HG02610 (cell line): ENCODE measurements at regions not wholly inside any gene's neighbourhood (a gene's known extent, or its start where the extent isn't known, plus 50 kb on each side); places are given as distances from the start of the nearest gene placed in this dataset.

Source experiments
- ATAC-seq: cut with Tn5 transposase; IDR thresholded peaks from one replicate; pipeline ENCODE4 v1.9.1; 2021; ENCODE audit warnings: mild to moderate bottlenecking, moderate library complexity; ENCODE audit not compliant: unreplicated experiment

GRCh38 chr5:171647043-171647903 is 138.3 kb upstream of the SMIM23 start:
- no peak for ATAC-seq

- ATAC-seq, result no peak
Measured at GRCh38 chr5:171647904-171648260, 137.7 kb upstream of the SMIM23 start.

- ATAC-seq, result no peak
Measured at GRCh38 chr5:171648279-171649074, 137.1 kb upstream of the SMIM23 start.

GRCh38 chr5:171649075-171649401 is 136.6 kb upstream of the SMIM23 start:
- ATAC-seq, result no peak

- ATAC-seq, result no peak
Measured at GRCh38 chr5:171650597-171650996, 135.0 kb upstream of the SMIM23 start.

GRCh38 chr5:171651102-171651501 is 134.5 kb upstream of the SMIM23 start:
- ATAC-seq, result no peak

GRCh38 chr5:171654881-171655280 is 130.7 kb upstream of the SMIM23 start:
- ATAC-seq, result no peak

GRCh38 chr5:171657473-171657872 is 128.1 kb upstream of the SMIM23 start:
- no peak for ATAC-seq

- no peak for ATAC-seq
Measured at GRCh38 chr5:171659896-171660295, 125.7 kb upstream of the SMIM23 start.

GRCh38 chr5:171660434-171660833 is 125.2 kb upstream of the SMIM23 start:
- ATAC-seq, result no peak

GRCh38 chr5:171661143-171661542 is 124.5 kb upstream of the SMIM23 start:
- ATAC-seq, result no peak

- ATAC-seq, result no peak
Measured at GRCh38 chr5:171663311-171664085, 122.1 kb upstream of the SMIM23 start.

- ATAC-seq, result no peak
Measured at GRCh38 chr5:171664489-171664888, 121.1 kb upstream of the SMIM23 start.

GRCh38 chr5:171666815-171667214 is 118.8 kb upstream of the SMIM23 start:
- ATAC-seq, result no peak

GRCh38 chr5:171667341-171668096 is 118.1 kb upstream of the SMIM23 start:
- ATAC-seq, result no peak

GRCh38 chr5:171668097-171668412 is 117.6 kb upstream of the SMIM23 start:
- no peak for ATAC-seq

GRCh38 chr5:171669571-171669970 is 116.0 kb upstream of the SMIM23 start:
- no peak for ATAC-seq

- no peak for ATAC-seq
Measured at GRCh38 chr5:171672556-171672955, 113.1 kb upstream of the SMIM23 start.

GRCh38 chr5:171673328-171673727 is 112.3 kb upstream of the SMIM23 start:
- no peak for ATAC-seq

GRCh38 chr5:171673840-171674239 is 111.8 kb upstream of the SMIM23 start:
- ATAC-seq, result no peak

- ATAC-seq, result no peak
Measured at GRCh38 chr5:171675511-171675910, 110.1 kb upstream of the SMIM23 start.
